ENCODE measurements at regions not wholly inside any gene's neighbourhood (a gene's known extent, or its start where the extent isn't known, plus 50 kb on each side); places are given as distances from the start of the nearest gene placed in this dataset.

- TF ChIP-seq GABPA (IDR thresholded peaks at IDR 0.05; ENCODE audit: low read depth) (no peak), RAD21 (IDR thresholded peaks at IDR 0.05; ENCODE audit: low read length) (peak; percentile 40), YY1 (IDR thresholded peaks at IDR 0.05; ENCODE audit: low read depth) (peak; percentile 19; the same call in 1 of the 2 replicates), CTCF (IDR thresholded peaks at IDR 0.05) (peak; percentile 37), TCF12 (IDR thresholded peaks at IDR 0.05) (peak; percentile 88), MEF2A (IDR thresholded peaks at IDR 0.05; ENCODE audit: borderline replicate concordance, low read depth) (no peak), ZBTB33 (IDR thresholded peaks at IDR 0.05; ENCODE audit: borderline replicate concordance, low read depth) (0 out of 2 replicates have a peak, but pooled peaks have one; percentile 69), POLR2AphosphoS5 (IDR thresholded peaks at IDR 0.05; ENCODE audit: low read depth, low read length) (0 out of 2 replicates have a peak, but pooled peaks have one; percentile 45), SIN3A (IDR thresholded peaks at IDR 0.05; ENCODE audit: borderline replicate concordance, low read depth, low read length) (no peak), NRF1 (IDR thresholded peaks at IDR 0.05; ENCODE audit: low read depth, low read length) (no peak), FOXM1 (IDR thresholded peaks at IDR 0.05; ENCODE audit: low read depth) (0 out of 2 replicates have a peak, but pooled peaks have one; percentile 26), RCOR1 (IDR thresholded peaks at IDR 0.05; ENCODE audit: low read length) (peak; percentile 55), RFX5 (IDR thresholded peaks at IDR 0.05; ENCODE audit: low read length) (no peak), CHD2 (IDR thresholded peaks at IDR 0.05; ENCODE audit: low read length, partially characterized antibody) (peak; percentile 26), SMC3 (IDR thresholded peaks at IDR 0.05; ENCODE audit: low read depth, low read length) (0 out of 2 replicates have a peak, but pooled peaks have one; percentile 8), FOSL2 (IDR thresholded peaks at IDR 0.05; ENCODE audit: borderline replicate concordance, low read depth) (peak; percentile 77), ELF1 (IDR thresholded peaks at IDR 0.05) (no peak), JUND (IDR thresholded peaks at IDR 0.05) (peak; percentile 85), TEAD4 (IDR thresholded peaks at IDR 0.05; ENCODE audit: borderline replicate concordance, insufficient read depth) (peak; percentile 33; the same call in 1 of the 2 replicates), USF1 (IDR thresholded peaks at IDR 0.05; ENCODE audit: borderline replicate concordance, low read depth) (no peak)
Observed at GRCh38 chr7:94064541-94065191, 60.5 kb upstream of the BET1 start (continued).

Measured in SK-N-SH (cell line).